Neuronal stem cell (in vitro differentiated cells): ENCODE measurements at regions not wholly inside any gene's neighbourhood (a gene's known extent, or its start where the extent isn't known, plus 50 kb on each side); places are given as distances from the start of the nearest gene placed in this dataset.

ENCODE experiments used
- DNase-seq: peaks from one replicate; pipeline ENCODE4 v3.0.0-alpha.2; 2013; ENCODE audit warnings: low spot score
- H2AFZ ChIP-seq: one replicate; pipeline ENCODE4 v1.6.1; 2013; ENCODE audit warnings: mild to moderate bottlenecking, low read length, inconsistent platforms
- H2AK5ac ChIP-seq: 2 replicates; pipeline ENCODE4 v1.6.1; 2013; ENCODE audit warnings: low read depth, mild to moderate bottlenecking, inconsistent platforms, low read length, moderate library complexity, mixed read lengths
- H2BK120ac ChIP-seq: 2 replicates; pipeline ENCODE4 v1.6.1; 2013; ENCODE audit warnings: low read depth, mild to moderate bottlenecking, inconsistent platforms, low read length, moderate library complexity, mixed read lengths
- H2BK12ac ChIP-seq: one replicate; pipeline ENCODE4 v1.6.1; 2013; ENCODE audit warnings: low read length, inconsistent platforms
- H2BK15ac ChIP-seq: 2 replicates; pipeline ENCODE4 v1.6.1; 2013; ENCODE audit warnings: mild to moderate bottlenecking, low read length, inconsistent platforms, mixed read lengths
- H2BK5ac ChIP-seq: one replicate; pipeline ENCODE4 v1.6.1; 2013; ENCODE audit warnings: inconsistent platforms, mild to moderate bottlenecking, low read length, moderate library complexity
- H3K14ac ChIP-seq: one replicate; pipeline ENCODE4 v1.6.1; 2013; ENCODE audit warnings: low read length, inconsistent platforms
- H3K18ac ChIP-seq: 2 replicates; pipeline ENCODE4 v1.6.1; 2013; ENCODE audit warnings: low read length, inconsistent platforms
- H3K23ac ChIP-seq: 2 replicates; pipeline ENCODE4 v1.6.1; 2013; ENCODE audit warnings: low read depth, mild to moderate bottlenecking, mixed read lengths, low read length, inconsistent platforms; ENCODE audit not compliant: poor library complexity
- H3K27ac ChIP-seq: replicated peaks from 3 replicates; pipeline ENCODE4 v1.5.1; 2013; ENCODE audit warnings: low read length, inconsistent platforms
- H3K27me3 ChIP-seq, 3 experiments: 2 replicates each; pipeline ENCODE4 v1.6.1; 2013; ENCODE audit warnings: low read length in 3 of 3, mild to moderate bottlenecking in 2 of 3, inconsistent platforms in 1 of 3, low read depth in 1 of 3, mixed read lengths in 1 of 3, moderate library complexity in 1 of 3; ENCODE audit not compliant: control insufficient read depth in 3 of 3, insufficient read depth in 3 of 3
- H3K36me3 ChIP-seq, 2 donors: replicated peaks in 1 of 2; 2 replicates each; pipeline ENCODE4 v1.6.1; 2013; ENCODE audit warnings: low read length in 2 of 2; ENCODE audit not compliant: control insufficient read depth in 2 of 2, insufficient read depth in 2 of 2
- H3K4ac ChIP-seq: 2 replicates; pipeline ENCODE4 v1.6.1; 2013; ENCODE audit warnings: inconsistent platforms, mild to moderate bottlenecking, low read length, moderate library complexity
- H3K4me1 ChIP-seq, 2 donors: 1 replicate in 1 of 2; 2 replicates in 1 of 2; pipeline ENCODE4 v1.6.1; 2013; ENCODE audit warnings: low read length in 2 of 2, low read depth in 1 of 2; ENCODE audit not compliant: control insufficient read depth in 2 of 2, insufficient read depth in 1 of 2
- H3K4me2 ChIP-seq: one replicate; pipeline ENCODE4 v1.6.1; 2013; ENCODE audit warnings: mild to moderate bottlenecking, low read length, inconsistent platforms; ENCODE audit not compliant: insufficient read depth, poor library complexity, severe bottlenecking
- H3K4me3 ChIP-seq, 2 donors: 2 replicates each; pipeline ENCODE4 v1.5.1; 2013; ENCODE audit warnings: low read length in 2 of 2, mild to moderate bottlenecking in 2 of 2, inconsistent platforms in 1 of 2, moderate library complexity in 1 of 2
- H3K79me1 ChIP-seq: one replicate; pipeline ENCODE4 v1.6.1; 2013; ENCODE audit warnings: low read depth, mild to moderate bottlenecking, inconsistent platforms, low read length, moderate library complexity
- H3K9ac ChIP-seq: one replicate; pipeline ENCODE4 v1.6.1; 2013; ENCODE audit warnings: mild to moderate bottlenecking, low read depth, low read length, inconsistent platforms; ENCODE audit not compliant: poor library complexity
- H3K9me3 ChIP-seq, 2 donors: replicated peaks in 1 of 2; 2 replicates each; pipeline versions ENCODE3 to v1.6.1; 2013; ENCODE audit warnings: low read length in 2 of 2, mild to moderate bottlenecking in 2 of 2, inconsistent platforms in 1 of 2, low read depth in 1 of 2, mixed read lengths in 1 of 2, moderate library complexity in 1 of 2; ENCODE audit not compliant: control insufficient read depth in 2 of 2, insufficient read depth in 1 of 2
- H4K8ac ChIP-seq: one replicate; pipeline ENCODE4 v1.6.1; 2013; ENCODE audit warnings: low read depth, mild to moderate bottlenecking, inconsistent platforms, low read length, moderate library complexity
- H4K91ac ChIP-seq: one replicate; pipeline ENCODE4 v1.6.1; 2013; ENCODE audit warnings: low read length, low read depth, mild to moderate bottlenecking, inconsistent platforms; ENCODE audit not compliant: poor library complexity
- WGBS, 2 donors: extraction: QIAGEN DNeasy Blood & Tissue Kit; methylation state at CpG; one replicate each; pipeline ENCODE4 v1.1.7; 2013; ENCODE audit warnings: missing lambda C conversion rate in 2 of 2, mixed read lengths in 1 of 2; ENCODE audit not compliant: insufficient read length in 2 of 2, insufficient replicate concordance in 1 of 2; ENCODE audit errors: extremely low coverage in 2 of 2; 5-methylcytosine and 5-hydroxymethylcytosine counted together

GRCh38 chr6:119446115-119446554 lies 96.6 kb upstream of the MAN1A1 start:
- H3K23ac ChIP-seq, result no peak overlapping the region
- H3K18ac ChIP-seq, result no peak overlapping the region
- no peak overlapping the region for H4K91ac ChIP-seq
- no peak overlapping the region for H2BK5ac ChIP-seq
- H3K36me3 ChIP-seq, result no peaks in the 10 kb centered on the region
- H2AK5ac ChIP-seq, result no peak overlapping the region
- H4K8ac ChIP-seq, result no peak overlapping the region
- no peaks in the 10 kb centered on the region for H3K79me1 ChIP-seq
- peak overlapping the region; percentile 1 for H2AFZ ChIP-seq
- H3K4me1 ChIP-seq, result peaks cover 0 to 6% of the 10 kb centered on the region in 2 donors
- no peak overlapping the region for H3K27ac ChIP-seq
- no peak overlapping the region for H3K4me2 ChIP-seq
- H2BK15ac ChIP-seq, result no peak overlapping the region
- no peak overlapping the region for H3K4me3 ChIP-seq
- no peak overlapping the region for H3K4ac ChIP-seq
- H3K14ac ChIP-seq, result no peak overlapping the region
- no peak for DNase-seq
- no peak overlapping the region for H2BK120ac ChIP-seq
- no peak overlapping the region for H2BK12ac ChIP-seq
- H3K9me3 ChIP-seq, result no peaks in the 10 kb centered on the region
- H3K27me3 ChIP-seq, result no peaks in the 10 kb centered on the region
- no peak overlapping the region for H3K9ac ChIP-seq
- WGBS, 2 donors, result no CpG with 5 or more reads among the region's 1 CpG

- no peak for DNase-seq
- H3K4me3 ChIP-seq, result no peak overlapping the region
- H2BK15ac ChIP-seq, result no peak overlapping the region
- H2BK12ac ChIP-seq, result no peak overlapping the region
- H3K14ac ChIP-seq, result no peak overlapping the region
- no peak overlapping the region for H3K27ac ChIP-seq
- H3K4me1 ChIP-seq, result peaks cover 0 to 6% of the 10 kb centered on the region in 2 donors
- no CpG with 5 or more reads among the region's 4 CpGs for WGBS, 2 donors
- no peak overlapping the region for H2BK5ac ChIP-seq
- H2AK5ac ChIP-seq, result no peak overlapping the region
- no peaks in the 10 kb centered on the region for H3K79me1 ChIP-seq
- no peak overlapping the region for H3K23ac ChIP-seq
- no peak overlapping the region for H3K9ac ChIP-seq
- H3K27me3 ChIP-seq, result no peaks in the 10 kb centered on the region
- H4K91ac ChIP-seq, result no peak overlapping the region
- H3K36me3 ChIP-seq, result no peaks in the 10 kb centered on the region
- no peak overlapping the region for H3K18ac ChIP-seq
- H3K9me3 ChIP-seq, result no peaks in the 10 kb centered on the region
- H2AFZ ChIP-seq, result peak overlapping the region; percentile 1
- H2BK120ac ChIP-seq, result no peak overlapping the region
- no peak overlapping the region for H3K4ac ChIP-seq
- no peak overlapping the region for H4K8ac ChIP-seq
- no peak overlapping the region for H3K4me2 ChIP-seq
These were observed 96.1 kb upstream of the MAN1A1 start for GRCh38 chr6:119445666-119446065.

GRCh38 chr6:119444642-119445557 lies 95.3 kb upstream of the MAN1A1 start:
- H3K79me1 ChIP-seq, result no peaks in the 10 kb centered on the region
- H3K27ac ChIP-seq, result no peak overlapping the region
- H3K14ac ChIP-seq, result no peak overlapping the region
- H3K9me3 ChIP-seq, result no peaks in the 10 kb centered on the region
- no peaks in the 10 kb centered on the region for H3K27me3 ChIP-seq
- no peak overlapping the region for H3K9ac ChIP-seq
- no peak overlapping the region for H2AFZ ChIP-seq
- WGBS, 2 donors, result no CpG with 5 or more reads among the region's 4 CpGs
- peaks cover 0 to 6% of the 10 kb centered on the region in 2 donors for H3K4me1 ChIP-seq
- H2BK12ac ChIP-seq, result no peak overlapping the region
- H3K4me3 ChIP-seq, result no peak overlapping the region
- no peaks in the 10 kb centered on the region for H3K36me3 ChIP-seq
- no peak overlapping the region for H2AK5ac ChIP-seq
- no peak overlapping the region for H3K23ac ChIP-seq
- no peak overlapping the region for H3K4me2 ChIP-seq
- H2BK5ac ChIP-seq, result no peak overlapping the region
- H4K91ac ChIP-seq, result no peak overlapping the region
- no peak overlapping the region for H3K4ac ChIP-seq
- no peak overlapping the region for H4K8ac ChIP-seq
- no peak overlapping the region for H2BK15ac ChIP-seq
- no peak for DNase-seq
- no peak overlapping the region for H2BK120ac ChIP-seq
- no peak overlapping the region for H3K18ac ChIP-seq

GRCh38 chr6:119443993-119444641 lies 94.6 kb upstream of the MAN1A1 start:
- H3K18ac ChIP-seq, result no peak overlapping the region
- H3K4me3 ChIP-seq, result no peak overlapping the region
- H3K4me1 ChIP-seq, result peaks cover 0 to 6% of the 10 kb centered on the region in 2 donors
- no peak overlapping the region for H3K4me2 ChIP-seq
- H3K9me3 ChIP-seq, result no peaks in the 10 kb centered on the region
- H2BK15ac ChIP-seq, result no peak overlapping the region
- no peaks in the 10 kb centered on the region for H3K36me3 ChIP-seq
- H3K79me1 ChIP-seq, result no peaks in the 10 kb centered on the region
- H3K23ac ChIP-seq, result no peak overlapping the region
- no peak overlapping the region for H2AFZ ChIP-seq
- no peak overlapping the region for H4K8ac ChIP-seq
- H4K91ac ChIP-seq, result no peak overlapping the region
- no peaks in the 10 kb centered on the region for H3K27me3 ChIP-seq
- no peak overlapping the region for H3K14ac ChIP-seq
- no peak overlapping the region for H3K9ac ChIP-seq
- H3K4ac ChIP-seq, result no peak overlapping the region
- H2AK5ac ChIP-seq, result no peak overlapping the region
- H3K27ac ChIP-seq, result no peak overlapping the region
- H2BK12ac ChIP-seq, result no peak overlapping the region
- DNase-seq, result no peak
- H2BK5ac ChIP-seq, result no peak overlapping the region
- H2BK120ac ChIP-seq, result no peak overlapping the region
- WGBS, 2 donors, result no CpG with 5 or more reads among the region's 7 CpGs
